ENCODE measurements at regions not wholly inside any gene's neighbourhood (a gene's known extent, or its start where the extent isn't known, plus 50 kb on each side); places are given as distances from the start of the nearest gene placed in this dataset.
"Not testable (repeated sequence)": the region's sequence is repeated elsewhere in the genome, so short reads cannot be mapped to it uniquely, and the experiment has no call there.

GRCh38 chr6:77063494-77063893, 399.8 kb downstream of the HTR1B start:
- DNase-seq, result no peak

GRCh38 chr6:77055711-77056110, 407.6 kb downstream of the HTR1B start:
- no peak for DNase-seq

GRCh38 chr6:77040568-77041195, 422.6 kb downstream of the HTR1B start:
- no peak for DNase-seq

- no peak for DNase-seq
Measured at GRCh38 chr6:77038807-77039206, 424.5 kb downstream of the HTR1B start.

GRCh38 chr6:77037439-77037838, 425.9 kb downstream of the HTR1B start:
- no peak for DNase-seq

- DNase-seq, result no peak
Measured at GRCh38 chr6:77036400-77036799, 426.9 kb downstream of the HTR1B start.

GRCh38 chr6:77034161-77034560, 429.1 kb downstream of the HTR1B start:
- no peak for DNase-seq

- no peak for DNase-seq
Measured at GRCh38 chr6:77030929-77031674, 432.2 kb downstream of the HTR1B start.

GRCh38 chr6:77026341-77026740, 436.9 kb downstream of the HTR1B start:
- DNase-seq, result no peak

GRCh38 chr6:77025736-77026223, 437.5 kb downstream of the HTR1B start:
- no peak for DNase-seq

GRCh38 chr6:77021778-77022177, 441.5 kb downstream of the HTR1B start:
- no peak for DNase-seq

GRCh38 chr6:77021232-77021631, 442.1 kb downstream of the HTR1B start:
- DNase-seq, result no peak

GRCh38 chr6:77019081-77019480, 444.2 kb downstream of the HTR1B start:
- no peak for DNase-seq

- DNase-seq, result no peak
Measured at GRCh38 chr6:77017537-77017936, 445.8 kb downstream of the HTR1B start.

- no peak for DNase-seq
Measured at GRCh38 chr6:77015350-77015749, 447.9 kb downstream of the HTR1B start.

- no peak for DNase-seq
Measured at GRCh38 chr6:77011929-77012545, 451.3 kb downstream of the HTR1B start.

GRCh38 chr6:77010931-77011542, 452.3 kb downstream of the HTR1B start:
- no peak for DNase-seq

GRCh38 chr6:76992553-76992952, 470.7 kb downstream of the HTR1B start:
- DNase-seq, result no peak

- no peak for DNase-seq
Measured at GRCh38 chr6:76984572-76984971, 478.7 kb downstream of the HTR1B start.

GRCh38 chr6:76982476-76983199, 480.7 kb downstream of the HTR1B start:
- DNase-seq, result no peak

- DNase-seq, result no peak
Measured at GRCh38 chr6:76972474-76972873, 490.8 kb downstream of the HTR1B start.

GRCh38 chr6:76959177-76959576, 504.1 kb downstream of the HTR1B start:
- DNase-seq, result not testable (repeated sequence)

All from NCI-H1105 treated with DMSO at 0.1 percent for 48 hours (cell line).